GM11168 (cell line): ENCODE measurements at regions not wholly inside any gene's neighbourhood (a gene's known extent, or its start where the extent isn't known, plus 50 kb on each side); places are given as distances from the start of the nearest gene placed in this dataset.
"Not testable (repeated sequence)": the region's sequence is repeated elsewhere in the genome, so short reads cannot be mapped to it uniquely, and the experiment has no call there.

Experiments
- in situ Hi-C: fragments of 300-500 bp; cut with MboI; formaldehyde crosslinking; loops from one replicate; pipeline ENCODE4 v1.12.0; 2022; ENCODE audit warnings: low sequenced_read_pairs; ENCODE audit not compliant: unreplicated experiment

DNA sequence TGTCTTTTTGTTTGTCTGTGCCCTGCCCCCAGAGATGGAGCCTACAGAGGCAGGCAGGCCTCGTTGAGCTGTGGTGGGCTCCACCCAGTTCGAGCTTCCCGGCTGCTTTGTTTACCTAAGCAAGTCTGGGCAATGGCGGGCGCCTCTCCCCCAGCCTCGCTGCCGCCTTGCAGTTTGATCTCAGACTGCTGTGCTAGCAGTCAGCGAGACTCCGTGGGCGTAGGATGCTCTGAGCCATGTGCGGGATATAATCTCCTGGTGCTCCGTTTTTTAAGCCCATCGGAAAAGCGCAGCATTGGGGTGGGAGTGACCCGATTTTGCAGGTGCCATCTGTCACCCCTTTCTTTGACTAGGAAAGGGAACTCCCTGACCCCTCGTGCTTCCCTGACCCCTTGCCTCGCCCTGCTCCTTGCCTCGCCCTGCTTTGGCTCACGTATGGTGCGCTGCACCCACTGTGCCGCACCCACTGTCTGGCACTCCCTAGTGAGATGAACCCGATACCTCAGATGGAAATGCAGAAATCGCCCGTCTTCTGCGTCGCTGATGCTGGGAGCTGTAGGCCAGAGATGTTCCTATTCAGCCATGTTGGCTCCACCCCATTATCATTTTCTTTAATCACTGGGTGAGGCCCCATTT, 269.0 kb upstream of the RBMS1 start:
- in situ Hi-C loops = not testable (repeated sequence)

DNA sequence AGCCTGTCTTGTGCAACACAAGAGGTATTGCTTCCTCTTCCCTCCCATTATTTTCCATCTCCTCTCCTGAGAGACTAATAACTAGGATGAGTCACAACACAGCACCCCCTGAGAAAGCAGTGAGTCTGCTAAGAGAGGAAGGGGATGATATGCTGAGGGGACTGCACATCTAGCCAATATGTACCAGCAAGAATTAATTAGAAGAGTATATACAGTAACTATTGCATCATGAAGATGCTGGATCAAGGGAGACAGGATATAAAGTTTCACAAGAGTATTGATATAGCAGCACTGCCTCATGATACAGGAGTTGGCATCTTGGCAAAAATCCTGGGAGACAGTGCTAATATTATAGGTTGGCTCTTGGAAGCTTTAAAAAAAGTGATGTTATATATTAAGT, 289.9 kb upstream of the RBMS1 start:
- in situ Hi-C loops = no loop called here

DNA sequence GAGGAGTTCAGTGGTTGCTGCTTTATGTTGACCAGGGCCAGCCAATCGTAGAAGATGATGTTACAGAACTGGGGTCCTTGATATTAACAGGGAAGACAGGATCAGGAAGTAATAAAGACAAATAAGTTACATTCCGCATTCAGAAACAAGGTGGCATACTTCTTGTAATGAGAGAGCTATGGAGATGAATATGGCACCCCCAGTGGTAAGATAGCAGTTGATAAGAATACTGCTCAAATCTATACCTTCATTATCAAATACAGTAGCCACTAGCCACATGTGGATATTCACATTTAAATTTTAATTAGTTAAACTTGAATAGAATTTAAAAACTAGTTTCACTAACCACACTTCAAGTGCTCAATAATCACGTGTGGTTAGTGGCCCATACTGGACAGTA, 290.4 kb upstream of the RBMS1 start:
- in situ Hi-C loops = no loop called here

DNA sequence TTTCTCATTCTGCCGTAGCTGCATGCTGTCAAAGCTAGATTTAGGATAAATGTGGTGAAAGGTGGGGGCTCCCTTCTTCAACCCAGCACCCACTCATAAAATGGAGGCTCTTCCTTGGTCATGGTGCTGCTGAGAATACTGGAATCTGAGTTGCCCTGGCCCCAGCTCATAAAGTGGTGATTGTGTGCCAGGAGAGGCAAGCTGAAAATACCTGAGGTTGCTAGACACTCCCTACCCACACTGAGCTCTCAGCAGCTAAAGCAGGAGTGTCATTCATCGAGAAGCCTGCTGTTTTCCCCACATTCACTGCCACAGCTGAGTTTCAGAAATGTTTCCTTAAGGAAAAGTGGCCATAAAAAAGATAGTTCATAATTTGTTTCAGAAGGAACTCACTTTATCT, 297.1 kb upstream of the RBMS1 start:
- in situ Hi-C loops = no loop called here

DNA sequence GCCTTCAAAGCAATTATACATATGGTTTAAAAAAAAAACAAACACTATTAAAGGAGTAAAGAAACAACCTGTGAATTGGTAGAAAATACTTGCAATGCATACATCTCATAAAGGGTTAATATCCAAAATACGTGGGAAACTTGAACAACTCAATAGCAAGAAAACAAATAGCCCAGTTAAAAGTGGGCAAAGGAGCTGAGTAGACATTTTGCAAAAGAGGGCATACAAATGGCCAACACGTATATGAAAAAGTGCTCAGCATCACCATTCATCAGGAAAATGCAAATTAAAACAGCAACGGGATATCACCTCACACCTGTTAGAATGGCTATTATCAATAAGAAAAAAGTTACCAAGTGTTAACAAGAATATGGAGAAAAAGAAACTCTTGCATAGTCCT, 298.3 kb upstream of the RBMS1 start:
- in situ Hi-C loops = no loop called here

DNA sequence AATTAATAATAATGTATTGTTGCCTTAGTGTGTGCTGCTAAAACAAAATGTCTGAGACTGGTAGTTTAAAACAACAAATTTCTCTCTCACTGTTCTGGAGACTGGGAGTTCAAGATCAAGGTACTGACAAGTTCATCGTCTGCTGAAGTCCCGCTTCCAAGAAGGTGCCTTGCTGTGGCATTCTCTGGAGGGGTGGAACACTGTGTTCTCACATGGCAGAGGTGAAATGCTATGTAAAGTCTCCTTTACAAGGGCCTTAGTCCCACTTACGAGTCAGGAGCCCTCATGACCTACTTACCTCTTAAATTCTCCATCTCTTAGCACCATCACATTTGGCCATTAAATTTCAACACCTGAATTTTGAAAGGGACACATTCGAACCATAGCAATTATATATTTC, 299.2 kb upstream of the RBMS1 start:
- in situ Hi-C loops = no loop called here

DNA sequence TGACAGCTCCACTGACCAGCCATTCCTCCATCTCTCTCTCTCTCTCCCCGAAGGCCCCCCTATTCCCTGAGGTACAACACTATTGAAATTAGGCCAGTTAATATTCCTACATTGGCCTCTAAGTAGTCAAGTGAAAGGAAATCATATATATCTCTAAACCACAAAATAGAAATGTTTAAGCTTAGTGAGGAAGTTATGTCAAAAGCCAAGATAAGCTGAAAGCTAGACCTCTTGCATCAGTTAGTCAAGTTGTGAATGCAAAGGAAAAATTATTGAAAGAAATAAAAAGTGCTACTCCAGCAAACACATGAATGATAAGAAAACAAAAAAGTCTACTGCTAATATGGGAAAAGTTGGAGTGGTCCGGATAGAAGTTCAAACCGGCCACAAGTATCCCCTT, 301.3 kb upstream of the RBMS1 start:
- in situ Hi-C loops = no loop called here

DNA sequence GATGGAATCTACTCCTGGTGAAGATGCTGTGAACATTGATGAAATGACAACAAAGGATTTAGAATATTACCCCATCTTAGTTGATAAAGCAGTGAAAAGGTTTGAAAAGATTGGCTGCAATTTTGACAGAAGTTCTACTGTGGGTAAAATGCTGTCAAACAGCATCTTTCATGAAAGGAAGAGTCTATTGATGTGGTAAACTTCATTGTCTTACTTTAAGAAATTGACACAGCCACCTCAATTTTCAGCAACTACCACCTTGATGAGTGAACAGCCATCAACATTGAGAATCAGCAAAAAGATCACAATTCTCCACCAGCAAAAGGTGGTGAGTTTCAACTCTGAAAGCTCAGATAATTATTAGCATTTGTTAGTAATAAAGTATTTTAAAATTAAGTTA, 310.3 kb upstream of the RBMS1 start:
- in situ Hi-C loops = no loop called here

DNA sequence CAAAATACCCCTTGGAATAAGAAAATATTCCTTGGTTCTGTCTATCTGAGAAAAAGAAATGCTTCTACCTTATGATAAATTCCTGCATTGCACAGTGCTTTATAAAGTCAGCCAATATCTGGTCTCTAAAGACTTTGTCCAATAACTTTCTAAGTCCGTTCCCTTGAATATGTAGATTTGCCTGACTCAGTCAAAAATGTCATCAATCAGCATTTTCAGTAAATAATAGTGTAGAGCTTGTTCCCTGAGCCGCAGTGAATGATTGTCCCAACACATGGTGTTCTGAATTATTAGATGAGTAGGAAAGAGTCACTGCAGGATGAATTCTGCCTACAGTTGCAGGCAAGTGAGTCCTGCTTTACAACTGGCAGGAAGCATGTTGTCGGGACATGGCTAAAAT, 316.8 kb upstream of the RBMS1 start:
- in situ Hi-C loops = no loop called here

DNA sequence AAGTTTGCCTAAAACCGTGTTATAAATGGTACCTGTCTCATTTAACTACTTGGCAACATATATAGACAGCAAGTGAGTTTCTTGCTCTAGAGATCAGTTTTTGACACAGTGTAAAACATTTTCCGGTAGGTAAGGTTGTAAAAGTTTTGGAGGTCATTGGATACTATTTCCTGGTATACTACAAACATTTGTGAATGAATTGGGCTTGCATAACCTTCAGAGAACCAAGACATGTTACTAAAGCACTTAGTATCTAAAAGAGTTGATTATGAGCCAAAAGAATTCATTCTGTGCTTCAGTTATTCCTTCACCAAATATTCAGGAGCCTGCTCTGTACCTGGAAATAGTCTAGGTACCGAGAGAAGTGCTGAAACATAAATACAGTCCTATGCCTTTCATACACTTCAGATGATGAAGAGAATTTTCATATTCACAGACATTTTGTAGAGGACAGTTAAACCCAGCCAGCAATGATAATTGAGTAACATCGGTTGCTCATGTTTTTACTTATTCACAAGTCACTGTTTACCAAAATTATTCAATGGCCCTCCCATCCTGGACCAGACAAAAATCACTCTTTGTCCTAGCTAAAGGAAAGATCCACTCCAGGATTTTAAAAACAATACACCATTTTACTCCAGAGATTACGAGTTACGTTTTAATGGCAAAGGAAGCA, 319.4 kb upstream of the RBMS1 start:
- in situ Hi-C loops = no loop called here

DNA sequence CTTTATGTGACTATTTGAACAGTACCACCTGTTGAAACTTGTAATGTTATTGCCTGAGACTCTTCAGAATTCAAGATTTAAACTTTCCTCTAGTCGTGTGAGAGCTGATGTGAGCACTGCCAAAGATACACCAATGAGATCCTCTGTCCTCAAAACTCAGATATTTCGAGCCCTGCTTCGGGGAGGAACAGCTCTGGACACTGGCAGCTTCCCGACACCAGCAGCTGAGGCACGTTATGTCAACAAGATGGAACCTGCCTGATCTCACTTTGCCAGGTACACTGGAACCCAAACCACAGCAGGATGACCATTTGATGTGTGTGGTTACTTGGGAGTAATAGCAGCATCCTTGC, 319.9 kb upstream of the RBMS1 start:
- in situ Hi-C loops = no loop called here

DNA sequence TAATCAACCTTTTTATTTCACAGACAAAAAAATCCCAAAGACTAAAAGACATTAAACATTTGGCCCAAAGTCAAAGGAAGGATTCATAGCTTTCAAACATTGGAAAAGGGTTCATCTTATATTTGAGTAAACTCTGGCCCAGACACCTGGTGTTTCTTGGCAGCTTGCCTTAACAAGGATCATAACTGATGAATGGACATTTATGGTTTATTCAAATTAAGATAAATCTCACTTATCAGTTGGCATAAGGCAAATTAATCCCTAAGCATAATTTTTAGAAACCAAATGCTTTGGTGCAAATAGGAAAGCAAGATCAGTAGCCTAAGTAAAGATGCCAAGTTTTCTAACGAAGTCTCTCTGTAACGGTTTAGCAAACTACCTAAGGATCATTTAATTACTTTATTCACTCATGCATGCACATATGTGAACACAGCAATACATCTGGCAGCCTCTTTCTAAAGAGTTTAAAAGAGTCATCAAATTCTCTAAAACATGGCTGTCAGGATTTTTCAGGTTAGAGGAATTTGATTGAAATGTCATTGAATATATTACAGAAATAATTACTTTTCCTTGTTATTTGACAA, 323.4 kb upstream of the RBMS1 start:
- in situ Hi-C loops = no loop called here

DNA sequence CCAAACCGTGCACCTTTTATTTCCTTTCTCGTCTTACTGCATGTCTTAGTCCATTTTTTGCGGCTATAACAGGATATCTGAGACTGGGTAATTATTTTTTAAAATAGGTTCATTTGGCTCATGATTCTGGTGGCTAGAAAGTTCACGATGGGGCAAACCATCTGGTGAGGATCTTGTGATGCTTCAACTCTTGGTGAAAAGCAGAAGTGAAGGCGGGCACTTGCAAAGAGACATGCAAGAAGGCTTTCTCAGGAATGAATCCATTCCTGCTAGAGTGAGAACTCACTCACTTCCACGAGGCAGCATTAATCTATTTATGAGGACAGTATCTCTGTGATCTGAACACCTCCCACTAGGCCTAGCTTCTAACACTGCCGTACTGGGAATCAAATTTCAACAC, 327.1 kb upstream of the RBMS1 start:
- in situ Hi-C loops = no loop called here

DNA sequence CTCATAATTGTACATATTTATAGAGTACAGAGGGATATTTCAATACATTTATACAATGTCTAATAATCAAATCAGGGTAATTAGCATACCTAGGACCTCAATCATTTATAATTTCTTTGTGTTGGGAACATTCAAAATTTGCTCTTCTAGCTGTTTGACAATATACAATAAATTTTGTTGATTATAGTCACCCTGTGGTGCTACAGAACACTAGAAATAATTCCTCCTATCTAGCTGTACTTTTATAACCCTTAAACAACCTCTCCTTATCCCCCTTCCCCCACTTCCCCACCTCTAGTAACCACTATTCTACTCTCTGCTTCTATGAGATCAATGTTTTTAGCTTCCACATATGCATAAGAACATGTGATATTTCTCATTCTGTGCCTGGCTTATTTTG, 328.4 kb upstream of the RBMS1 start:
- in situ Hi-C loops = no loop called here

DNA sequence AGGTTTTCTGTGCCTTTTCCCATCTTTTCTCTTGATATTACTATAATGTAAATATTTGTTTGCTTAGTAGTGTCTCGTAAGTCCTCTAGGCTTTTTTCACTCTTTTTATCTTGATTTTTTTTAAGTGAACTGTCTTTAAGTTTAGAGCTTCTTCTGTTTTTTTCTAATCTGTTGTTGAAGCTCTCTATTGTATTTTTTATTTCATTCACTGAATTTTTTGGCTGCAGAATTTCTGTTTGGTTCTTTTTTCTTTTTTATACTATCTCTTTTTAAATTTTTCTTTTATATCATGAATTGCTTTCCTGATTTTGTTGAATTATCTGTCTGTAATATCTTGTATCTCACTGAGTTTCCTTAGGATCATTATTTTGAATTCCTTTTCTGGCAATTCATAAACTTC, 331.8 kb upstream of the RBMS1 start:
- in situ Hi-C loops = no loop called here

DNA sequence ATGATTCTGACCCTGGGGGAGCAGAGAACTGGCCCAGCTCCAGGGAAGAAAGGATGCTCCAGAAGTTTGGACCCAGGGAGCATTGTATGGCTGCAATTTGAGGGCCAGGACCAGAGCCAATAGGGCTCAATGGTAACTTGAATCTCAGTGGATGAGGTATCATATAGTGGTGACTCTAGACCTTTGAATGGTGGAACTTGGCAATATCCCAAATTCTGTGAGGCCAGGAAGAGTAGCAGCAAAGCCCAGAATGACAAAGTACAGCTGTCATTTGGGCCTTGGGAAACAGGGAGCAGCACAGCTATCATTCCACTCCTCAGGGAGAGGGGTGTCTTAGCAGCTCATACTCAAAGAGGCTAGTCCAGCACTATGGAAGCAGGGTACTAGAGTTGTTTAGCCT, 332.9 kb upstream of the RBMS1 start:
- in situ Hi-C loops = no loop called here

DNA sequence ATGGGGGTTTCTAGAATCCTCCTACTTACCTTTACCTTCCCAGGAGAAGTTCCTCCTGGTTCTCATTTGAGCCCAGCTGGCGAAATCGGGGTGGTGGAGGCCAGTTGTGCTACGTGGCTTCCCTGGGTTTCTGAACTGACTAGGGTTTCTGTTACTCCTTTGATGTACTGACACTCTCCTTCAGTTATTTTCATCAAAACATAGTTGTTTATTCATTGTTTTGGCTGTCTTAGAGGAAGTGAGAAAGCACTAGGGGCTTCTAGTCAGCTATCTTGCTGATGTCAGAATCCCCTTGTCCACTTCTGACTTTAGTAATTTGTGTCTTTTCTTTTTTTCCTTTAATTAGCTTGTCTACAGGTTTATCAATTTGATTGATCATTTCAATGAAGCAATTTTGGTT, 332.2 kb upstream of the TANK start:
- in situ Hi-C loops = no loop called here

DNA sequence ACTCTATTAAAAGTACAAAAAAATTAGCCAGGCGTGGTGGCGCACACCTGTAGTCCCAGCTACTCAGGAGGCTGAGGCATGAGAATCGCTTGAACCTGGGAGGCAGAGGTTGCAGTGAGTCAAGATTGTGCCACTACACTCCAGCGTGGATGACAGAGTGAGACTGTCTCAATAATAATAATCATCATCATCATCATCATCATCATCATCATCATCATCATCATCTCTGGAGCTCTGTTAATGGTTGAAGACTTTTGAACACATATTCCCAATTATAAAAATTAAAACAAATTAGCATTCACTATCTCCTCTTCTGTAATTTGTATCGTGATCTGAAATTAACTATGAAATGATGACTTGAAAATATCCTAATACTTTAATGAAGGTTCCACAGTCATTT, 327.8 kb upstream of the TANK start:
- in situ Hi-C loops = not testable (repeated sequence)

DNA sequence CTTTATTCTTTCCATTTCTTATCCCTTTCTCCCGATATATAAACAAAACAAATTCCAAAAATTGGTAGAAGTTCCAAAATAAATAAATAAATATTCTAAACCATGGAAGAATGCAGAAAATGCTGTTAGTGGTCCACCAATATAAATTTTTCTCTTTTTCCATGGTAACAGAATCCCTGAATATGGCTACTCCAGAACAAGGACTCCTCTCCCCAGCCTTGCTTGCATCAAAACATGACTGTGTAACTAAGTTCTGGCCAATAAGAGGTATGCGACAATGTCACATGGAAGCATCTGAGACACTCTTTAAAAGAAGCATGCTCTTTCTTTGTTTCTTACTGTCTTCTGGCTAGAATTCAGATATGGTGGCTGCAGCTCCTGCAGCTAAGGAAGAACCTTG, 325.1 kb upstream of the TANK start:
- in situ Hi-C loops = no loop called here

DNA sequence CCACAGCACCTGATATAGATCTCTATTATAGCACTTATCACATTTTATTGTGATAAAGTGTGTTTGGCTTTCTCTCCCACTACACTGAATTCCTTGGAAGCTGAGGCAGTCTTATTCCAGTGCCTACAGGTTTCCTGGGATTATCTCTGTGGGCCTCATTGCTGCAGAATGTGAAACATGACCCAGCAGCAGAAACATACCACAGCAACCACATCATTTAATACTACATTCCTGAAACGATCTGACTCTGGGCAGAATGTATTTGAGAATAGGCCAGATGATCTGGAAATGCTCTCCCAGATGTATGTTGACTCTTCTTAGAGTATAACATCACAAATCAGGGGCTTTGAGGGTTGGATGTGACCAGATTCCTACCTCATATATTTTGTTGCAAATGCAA, 323.5 kb upstream of the TANK start:
- in situ Hi-C loops = no loop called here

DNA sequence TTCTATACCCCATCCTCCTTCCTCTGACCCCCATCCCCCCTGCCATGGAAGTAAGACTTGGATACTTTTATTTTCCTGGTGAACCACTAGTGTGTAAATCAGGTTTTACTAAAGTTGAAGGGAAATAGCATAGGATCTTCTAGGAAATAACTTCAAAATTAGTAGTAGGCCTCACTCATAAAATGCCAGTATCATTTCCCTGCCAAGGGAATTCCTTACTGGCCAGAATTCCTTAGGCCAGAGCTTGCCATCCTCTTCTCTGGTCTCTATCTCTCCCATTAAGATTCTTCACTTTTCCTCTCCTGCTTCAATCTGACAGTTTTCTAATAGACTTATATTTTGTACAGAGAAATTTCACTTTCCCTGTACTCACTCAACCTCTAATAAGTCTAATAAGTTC, 322.8 kb upstream of the TANK start:
- in situ Hi-C loops = no loop called here

DNA sequence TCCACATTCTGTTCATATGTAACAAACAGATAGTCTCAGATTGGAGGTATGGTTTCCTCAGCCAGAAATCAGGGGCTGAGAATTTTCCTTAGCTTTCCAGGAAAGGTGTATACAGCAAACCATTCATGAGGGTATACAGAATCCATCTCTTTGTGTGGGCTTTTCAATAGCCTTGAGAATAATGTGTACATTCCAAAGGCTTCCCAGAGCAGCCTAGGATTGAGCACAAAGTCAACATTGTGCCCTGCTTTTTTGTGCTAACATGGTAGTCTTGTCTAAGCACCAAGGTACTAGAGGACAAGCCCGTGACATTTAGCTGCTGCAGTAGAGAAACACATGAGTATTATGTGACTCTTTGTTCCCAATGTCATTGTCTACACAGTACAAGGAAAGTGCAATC, 322.1 kb upstream of the TANK start:
- in situ Hi-C loops = no loop called here
